K562 (cell line): ENCODE measurements at regions not wholly inside any gene's neighbourhood (a gene's known extent, or its start where the extent isn't known, plus 50 kb on each side); places are given as distances from the start of the nearest gene placed in this dataset.
"Not testable (repeated sequence)": the region's sequence is repeated elsewhere in the genome, so short reads cannot be mapped to it uniquely, and the experiment has no call there.

ENCODE experiments used
- ATAC-seq: fragments of 200-7000 bp; cut with Tn5 transposase; 3 replicates; pipeline ENCODE4 v1.9.1; 2020; ENCODE audit warnings: moderate library complexity
- BruUV-seq: library from RNA; stranded (reverse); fragments of 400-500 nt; replicated peaks from 2 replicates; lab custom pipeline; 2021; lab: Mats Ljungman, UMichigan
- CTCF ChIA-PET: fragments of 300-600 bp; formaldehyde crosslinking; extraction: SDS; loops from one replicate; lab custom pipeline; 2021; ENCODE audit warnings: low intra/inter-chr PET ratio; lab: Yijun Ruan, JAX
- POLR2A ChIA-PET: fragments of 300-600, 350-650 bp; sonication (Branson Sonifier 250); formaldehyde crosslinking; extraction: SDS; loops from one replicate; lab custom pipeline; 2021; ENCODE audit warnings: antibody characterized with exemption, inconsistent platforms; lab: Yijun Ruan, JAX
- DNase-seq, 4 experiments: peaks; one replicate each; pipeline versions ENCODE4 v3.0.0 to v3.0.0-alpha.2; 2011 to 2018; ENCODE audit warnings: low spot score in 3 of 4, mixed read lengths in 3 of 4; ENCODE audit errors: extremely low read depth in 1 of 4
- FAIRE-seq: peaks from 2 replicates; lab custom pipeline; 2011; peaks lifted over from hg19 to GRCh38; lab: Jason Lieb, UNC
- H2AFZ ChIP-seq: 2 replicates; pipeline ENCODE4 v1.6.0; 2011; ENCODE audit warnings: low read depth, low read length, control low read depth, inconsistent platforms
- H3K27ac ChIP-seq: fragments of 200-600 bp; 3 replicates; pipeline ENCODE4 v1.8.0; 2011; ENCODE audit warnings: low read depth, mild to moderate bottlenecking, control low read depth, inconsistent platforms, low read length, moderate library complexity, mixed read lengths; ENCODE audit errors: extremely low read depth
- H3K27me3 ChIP-seq, 2 experiments: fragments of 300-600 bp in 1 of 2; 2 replicates in 1 of 2; 3 replicates in 1 of 2; pipeline versions ENCODE4 v1.6.0 to v1.8.0; 2011; ENCODE audit warnings: inconsistent platforms in 2 of 2, low read length in 2 of 2, mild to moderate bottlenecking in 1 of 2, mixed read lengths in 1 of 2, moderate library complexity in 1 of 2; ENCODE audit not compliant: control insufficient read depth in 2 of 2, insufficient read depth in 2 of 2
- H3K36me3 ChIP-seq: fragments of 300-600 bp; 3 replicates; pipeline ENCODE4 v1.8.0; 2011; ENCODE audit warnings: mild to moderate bottlenecking, low read length, inconsistent platforms; ENCODE audit not compliant: control insufficient read depth, insufficient read depth
- H3K4me1 ChIP-seq, 2 experiments: fragments of 200-600 bp in 1 of 2; replicated peaks in 1 of 2; 2 replicates in 1 of 2; 3 replicates in 1 of 2; pipeline versions ENCODE4 v1.5.1 to v1.8.0; 2011; ENCODE audit warnings: inconsistent platforms in 2 of 2, low read length in 2 of 2, mild to moderate bottlenecking in 1 of 2, mixed read lengths in 1 of 2, moderate library complexity in 1 of 2; ENCODE audit not compliant: control insufficient read depth in 2 of 2, insufficient read depth in 2 of 2
- H3K4me2 ChIP-seq: 2 replicates; pipeline ENCODE4 v1.6.1; 2011; ENCODE audit warnings: low read length, control low read depth, inconsistent platforms, mixed read lengths; ENCODE audit not compliant: insufficient read depth
- H3K4me3 ChIP-seq: fragments of 200-600 bp; sonication (generic), shearing (Covaris generic); 2 replicates; pipeline ENCODE4 v1.5.1; 2016; ENCODE audit warnings: control low read depth, inconsistent platforms
- H3K79me2 ChIP-seq: fragments of 200-600 bp; 3 replicates; pipeline ENCODE4 v1.8.0; 2011; ENCODE audit warnings: low read length, inconsistent platforms; ENCODE audit not compliant: control insufficient read depth, insufficient read depth
- H3K9ac ChIP-seq, 2 experiments: 2 replicates each; pipeline versions ENCODE4 v1.6.0 to v1.6.1; 2011; ENCODE audit warnings: low read depth in 2 of 2, low read length in 2 of 2, control low read depth in 1 of 2, inconsistent platforms in 1 of 2, mild to moderate bottlenecking in 1 of 2, mixed read lengths in 1 of 2; ENCODE audit not compliant: insufficient read depth in 1 of 2
- H3K9me1 ChIP-seq: one replicate; pipeline ENCODE4 v1.6.0; 2011; ENCODE audit warnings: inconsistent platforms, mild to moderate bottlenecking, low read length, moderate library complexity; ENCODE audit not compliant: control insufficient read depth, insufficient read depth
- H3K9me3 ChIP-seq: replicated peaks from 2 replicates; pipeline ENCODE4 v1.5.1; 2011; ENCODE audit warnings: low read depth, low read length, inconsistent platforms; ENCODE audit not compliant: control insufficient read depth, insufficient read depth
- H4K20me1 ChIP-seq: replicated peaks from 2 replicates; pipeline ENCODE4 v1.6.1; 2011; ENCODE audit warnings: low read length, inconsistent platforms, mixed read lengths; ENCODE audit not compliant: control insufficient read depth, insufficient read depth
- HMG20B ChIP-seq: fragments of 250-450 bp; sonication (Bioruptor Pico); IDR thresholded peaks from 2 replicates; pipeline ENCODE4 v1.5.0; 2021; ENCODE audit warnings: mild to moderate bottlenecking
- NCOA1 ChIP-seq: fragments of 450-650 bp; IDR thresholded peaks from 2 replicates; pipeline ENCODE4 v1.6.1; 2016; ENCODE audit warnings: low read depth
- NRF1 ChIP-seq, 2 experiments: fragments of 450-650 bp; IDR thresholded peaks in 1 of 2; conservative IDR thresholded peaks in 1 of 2; 2 replicates each; pipeline ENCODE4 v1.6.1; 2014; ENCODE audit warnings: mild to moderate bottlenecking in 2 of 2
- POLR2G ChIP-seq: fragments of 200-400 bp; formaldehyde crosslinking; IDR thresholded peaks from 2 replicates; pipeline ENCODE4 v1.6.1; 2017; ENCODE audit warnings: low read depth, mild to moderate bottlenecking, antibody characterized with exemption, low read length, moderate library complexity
- WGBS: fragments of 100-300 bp; shearing (Covaris generic); methylation state at CpG from one replicate; pipeline ENCODE4 v1.1.6; 2016; ENCODE audit warnings: low coverage, mixed read lengths; ENCODE audit not compliant: insufficient coverage; ENCODE audit errors: missing lambda C conversion rate; 5-methylcytosine and 5-hydroxymethylcytosine counted together
- in situ Hi-C: fragments of 300-500 bp; cut with MboI; formaldehyde crosslinking; loops from 4 replicates; pipeline ENCODE4 v1.15.0; 2018; ENCODE audit warnings: inconsistent platforms, mixed read lengths
- intact Hi-C: fragments of 100-400 bp; cut with micrococcal nuclease; formaldehyde crosslinking; loops from 2 replicates; pipeline ENCODE4 v1.14.2; 2022
- TF ChIP-seq, protein P1 (sequence below): sonication (generic); formaldehyde crosslinking; IDR thresholded peaks from 2 replicates; pipeline ENCODE4 v1.8.0; 2023; ENCODE audit warnings: mild to moderate bottlenecking, missing genetic modification reagents

DNA sequence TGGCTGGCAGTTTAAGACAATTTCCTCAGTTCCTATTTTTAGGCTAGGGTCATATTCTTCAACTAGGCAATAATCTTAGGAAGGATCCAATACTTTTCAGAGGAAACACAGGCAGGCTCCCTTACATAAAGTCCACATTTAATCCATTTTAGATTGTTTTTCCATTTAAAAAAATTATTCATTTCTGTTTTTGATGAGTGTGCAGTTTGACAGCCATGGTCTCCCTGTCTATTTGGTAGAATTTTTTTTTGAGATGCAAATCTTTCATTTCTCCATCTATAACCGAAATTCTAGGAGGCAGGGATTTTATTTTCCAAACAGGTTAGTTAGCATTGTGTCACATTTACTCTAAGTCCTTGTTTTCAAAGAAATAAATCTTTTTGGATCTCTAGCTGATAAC lies 326.8 kb downstream of the PPP4R3C start:
- WGBS = 0% methylated on average over 1 of the region's 1 CpG
- BruUV-seq = no TSS peak
- H2AFZ ChIP-seq = no peak overlapping the region
- no peak overlapping the region for H3K4me2 ChIP-seq
- H4K20me1 ChIP-seq = no peaks in the 10 kb centered on the region
- no peaks in the 10 kb centered on the region for H3K4me1 ChIP-seq
- no peak overlapping the region for H3K4me3 ChIP-seq
- in situ Hi-C loops = no loop called here
- POLR2A ChIA-PET = no interaction called here
- ATAC-seq (no peak), FAIRE-seq (no peak)
- TF ChIP-seq NCOA1 (no peak), HMG20B (CRISPR knock-in tag) (no peak)
- TF ChIP-seq, all 486 proteins: peak for 0
- intact Hi-C loops = no loop called here
- H3K9me3 ChIP-seq = no peaks in the 10 kb centered on the region
- H3K9me1 ChIP-seq = no peaks in the 10 kb centered on the region
- no peak for DNase-seq
- no peaks in the 10 kb centered on the region for H3K79me2 ChIP-seq
- CTCF ChIA-PET = no interaction called here
- no peaks in the 10 kb centered on the region for H3K27me3 ChIP-seq
- H3K27ac ChIP-seq = no peak overlapping the region
- H3K9ac ChIP-seq = no peak overlapping the region
- no peaks in the 10 kb centered on the region for H3K36me3 ChIP-seq

DNA sequence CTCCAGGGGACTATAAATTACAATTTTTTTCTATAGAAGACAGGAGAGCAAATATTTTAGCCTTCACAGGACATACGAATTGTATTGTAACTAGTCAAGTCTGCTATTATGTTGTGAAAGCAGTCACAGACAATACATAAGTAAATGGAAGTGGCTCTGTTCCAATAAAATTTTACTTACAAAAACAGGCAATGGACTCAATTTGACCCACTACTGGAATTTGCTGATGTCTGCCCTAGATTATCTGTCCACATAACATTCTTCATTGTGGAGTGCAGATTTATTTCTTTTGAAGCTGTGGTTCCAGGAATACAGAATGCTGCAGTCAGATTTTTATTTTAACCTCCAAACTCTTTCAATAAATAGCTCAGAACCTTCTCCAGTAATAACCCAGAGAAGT lies 330.3 kb downstream of the PPP4R3C start:
- BruUV-seq = no TSS peak

DNA sequence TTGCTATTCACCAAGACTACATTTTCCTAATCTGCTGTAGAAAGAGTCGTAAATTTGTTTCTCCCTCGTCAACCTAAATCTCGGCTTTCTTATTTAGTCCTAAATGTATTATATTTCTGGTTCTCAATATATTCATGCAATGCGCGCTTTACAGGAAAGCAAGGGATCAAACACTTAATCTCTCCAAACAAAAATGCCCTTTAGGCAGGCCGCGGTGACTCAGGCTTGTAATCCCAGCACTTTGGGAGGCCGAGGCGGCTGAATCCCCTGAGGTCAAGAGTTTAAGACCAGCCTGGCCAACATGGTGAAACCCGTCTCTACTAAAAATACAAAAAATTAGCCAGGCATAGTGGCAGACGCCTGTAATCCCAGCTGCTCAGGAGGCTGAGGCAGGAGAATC lies 376.0 kb downstream of the PPP4R3C start:
- H3K27me3 ChIP-seq, H3K4me3 ChIP-seq, BruUV-seq, H3K36me3 ChIP-seq, CTCF ChIA-PET, H3K27ac ChIP-seq, H4K20me1 ChIP-seq, H3K4me1 ChIP-seq, H3K9me3 ChIP-seq, H3K4me2 ChIP-seq, ATAC-seq, FAIRE-seq, intact Hi-C loops, in situ Hi-C loops, H3K9me1 ChIP-seq, DNase-seq, H2AFZ ChIP-seq, POLR2A ChIA-PET, H3K79me2 ChIP-seq, H3K9ac ChIP-seq: not testable (repeated sequence)
- 0% methylated on average over 7 of the region's 11 CpGs for WGBS

More for the DNA sequence above, 330.3 kb downstream of the PPP4R3C start:
- no peaks in the 10 kb centered on the region for H3K79me2 ChIP-seq
- H3K9ac ChIP-seq = no peak overlapping the region
- no peak overlapping the region for H2AFZ ChIP-seq
- intact Hi-C loops = no loop called here
- POLR2A ChIA-PET = no interaction called here
- no peaks in the 10 kb centered on the region for H3K9me3 ChIP-seq
- no peak overlapping the region for H3K4me3 ChIP-seq
- 0% methylated on average over 1 of the region's 1 CpG for WGBS
- no peaks in the 10 kb centered on the region for H3K4me1 ChIP-seq
- no peak overlapping the region for H3K27ac ChIP-seq
- CTCF ChIA-PET = no interaction called here
- ATAC-seq = no peak
- in situ Hi-C loops = no loop called here
- no peak overlapping the region for H3K4me2 ChIP-seq
- H3K36me3 ChIP-seq = no peaks in the 10 kb centered on the region
- H3K9me1 ChIP-seq = no peaks in the 10 kb centered on the region
- no peaks in the 10 kb centered on the region for H4K20me1 ChIP-seq
- TF ChIP-seq NRF1 (conservative IDR thresholded peaks at IDR 0.05 in 1 of 2, IDR thresholded peaks at IDR 0.05 in 1 of 2) (no peak), POLR2G (no peak)
- TF ChIP-seq, protein P1, sequence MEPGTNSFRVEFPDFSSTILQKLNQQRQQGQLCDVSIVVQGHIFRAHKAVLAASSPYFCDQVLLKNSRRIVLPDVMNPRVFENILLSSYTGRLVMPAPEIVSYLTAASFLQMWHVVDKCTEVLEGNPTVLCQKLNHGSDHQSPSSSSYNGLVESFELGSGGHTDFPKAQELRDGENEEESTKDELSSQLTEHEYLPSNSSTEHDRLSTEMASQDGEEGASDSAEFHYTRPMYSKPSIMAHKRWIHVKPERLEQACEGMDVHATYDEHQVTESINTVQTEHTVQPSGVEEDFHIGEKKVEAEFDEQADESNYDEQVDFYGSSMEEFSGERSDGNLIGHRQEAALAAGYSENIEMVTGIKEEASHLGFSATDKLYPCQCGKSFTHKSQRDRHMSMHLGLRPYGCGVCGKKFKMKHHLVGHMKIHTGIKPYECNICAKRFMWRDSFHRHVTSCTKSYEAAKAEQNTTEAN = no peak
- FAIRE-seq = no peak
- no peaks in the 10 kb centered on the region for H3K27me3 ChIP-seq
- no peak for DNase-seq
